Epithelial cell of proximal tubule (primary cell): ENCODE measurements at regions not wholly inside any gene's neighbourhood (a gene's known extent, or its start where the extent isn't known, plus 50 kb on each side); places are given as distances from the start of the nearest gene placed in this dataset.
"Not testable (repeated sequence)": the region's sequence is repeated elsewhere in the genome, so short reads cannot be mapped to it uniquely, and the experiment has no call there.

ENCODE experiments used
- DNase-seq: peaks from one replicate; pipeline ENCODE4 v3.0.0-alpha.2; 2011; ENCODE audit warnings: low read depth
- H3K4me3 ChIP-seq: 2 replicates; pipeline ENCODE4 v1.5.1; 2011; ENCODE audit warnings: low read depth, mild to moderate bottlenecking, low read length
- CTCF ChIP-seq: conservative IDR thresholded peaks from 2 replicates; pipeline ENCODE4 v1.5.1; 2012; ENCODE audit warnings: low read depth, mild to moderate bottlenecking, low read length

GRCh38 chr17:20677469-20677868, 97.9 kb downstream of the CDRT15L2 start:
- H3K4me3 ChIP-seq, DNase-seq: not testable (repeated sequence)

GRCh38 chr17:20678424-20678823, 98.9 kb downstream of the CDRT15L2 start:
- H3K4me3 ChIP-seq, DNase-seq: not testable (repeated sequence)

GRCh38 chr17:20681746-20682722, 102.5 kb downstream of the CDRT15L2 start:
- not testable (repeated sequence) for H3K4me3 ChIP-seq, DNase-seq

GRCh38 chr17:20683651-20684229, 104.2 kb downstream of the CDRT15L2 start:
- H3K4me3 ChIP-seq, DNase-seq: not testable (repeated sequence)

- DNase-seq, H3K4me3 ChIP-seq: not testable (repeated sequence)
Measured at GRCh38 chr17:20684975-20685374, 105.5 kb downstream of the CDRT15L2 start.

GRCh38 chr17:20687584-20687983, 108.1 kb downstream of the CDRT15L2 start:
- DNase-seq, H3K4me3 ChIP-seq: not testable (repeated sequence)

GRCh38 chr17:20689170-20689749, 109.7 kb downstream of the CDRT15L2 start:
- not testable (repeated sequence) for H3K4me3 ChIP-seq, DNase-seq

GRCh38 chr17:20692706-20693105, 113.2 kb downstream of the CDRT15L2 start:
- H3K4me3 ChIP-seq, DNase-seq: not testable (repeated sequence)

- not testable (repeated sequence) for DNase-seq, H3K4me3 ChIP-seq
Measured at GRCh38 chr17:20695871-20696270, 116.3 kb downstream of the CDRT15L2 start.

GRCh38 chr17:20698463-20699206, 119.1 kb downstream of the CDRT15L2 start:
- not testable (repeated sequence) for DNase-seq, H3K4me3 ChIP-seq

GRCh38 chr17:20700528-20700927, 121.0 kb downstream of the CDRT15L2 start:
- DNase-seq, H3K4me3 ChIP-seq: not testable (repeated sequence)

- H3K4me3 ChIP-seq, DNase-seq: not testable (repeated sequence)
Measured at GRCh38 chr17:20701366-20701765, 121.8 kb downstream of the CDRT15L2 start.

- no peak for DNase-seq
- TF ChIP-seq CTCF = no peak
- H3K4me3 ChIP-seq = no peak overlapping the region
Measured at GRCh38 chr17:20702692-20703091, 123.2 kb downstream of the CDRT15L2 start.
